ENCODE measurements at regions not wholly inside any gene's neighbourhood (a gene's known extent, or its start where the extent isn't known, plus 50 kb on each side); places are given as distances from the start of the nearest gene placed in this dataset.

- TF ChIP-seq STAT1 (IDR thresholded peaks at IDR 0.05; ENCODE audit: unreplicated experiment), result no peak
- no peak for TF ChIP-seq ETS1 (IDR thresholded peaks at IDR 0.05)
- TF ChIP-seq JUNB (IDR thresholded peaks at IDR 0.05; ENCODE audit: unreplicated experiment), result no peak
- no peak for TF ChIP-seq NANOG (IDR thresholded peaks at IDR 0.05; ENCODE audit: borderline replicate concordance)
- no peak for TF ChIP-seq EZH2phosphoT487 (IDR thresholded peaks at IDR 0.05; ENCODE audit: unreplicated experiment)
- no peak for TF ChIP-seq CTCF (conservative IDR thresholded peaks at IDR 0.05; ENCODE audit: low read depth in 2 of 2)
- no peak for TF ChIP-seq ZNF331 (CRISPR knock-in tag; IDR thresholded peaks at IDR 0.05; ENCODE audit: low read depth)
Measured at GRCh38 chr2:225735844-225736243, 336.3 kb downstream of the NYAP2 start (continued).

- no peak overlapping the region for H3K4me2 ChIP-seq
- H3K27ac Mint-ChIP-seq, result 0 out of 2 replicates have a peak overlapping the region, but pooled peaks have one; percentile 39
- TF ChIP-seq EZH2 (IDR thresholded peaks at IDR 0.05; ENCODE audit: low read depth, unreplicated experiment) (no peak), ZNF331 (CRISPR knock-in tag; IDR thresholded peaks at IDR 0.05; ENCODE audit: low read depth) (no peak), CREB1 (CRISPR knock-in tag; IDR thresholded peaks at IDR 0.05; ENCODE audit: low read depth) (no peak), JUNB (IDR thresholded peaks at IDR 0.05; ENCODE audit: unreplicated experiment) (no peak), CTCF (conservative IDR thresholded peaks at IDR 0.05; ENCODE audit: low read depth in 2 of 2) (no peak), EZH2phosphoT487 (IDR thresholded peaks at IDR 0.05; ENCODE audit: unreplicated experiment) (no peak), REST (IDR thresholded peaks at IDR 0.05; ENCODE audit: unreplicated experiment) (no peak), POLR2AphosphoS5 (IDR thresholded peaks at IDR 0.05; ENCODE audit: low read depth) (no peak), ZNF114 (CRISPR knock-in tag; IDR thresholded peaks at IDR 0.05) (no peak), STAT1 (IDR thresholded peaks at IDR 0.05; ENCODE audit: unreplicated experiment) (no peak), NANOG (IDR thresholded peaks at IDR 0.05; ENCODE audit: borderline replicate concordance) (no peak)
- no peaks in the 10 kb centered on the region for H3F3A ChIP-seq (replicated peaks; ENCODE audit: low read depth)
- no peaks in the 10 kb centered on the region for H3K27me3 Mint-ChIP-seq (ENCODE audit: insufficient read depth, low read depth, poor library complexity)
- H3K4me1 Mint-ChIP-seq, result no peaks in the 10 kb centered on the region
- H3K4me3 ChIP-seq, result no peak overlapping the region
- H3K27ac ChIP-seq (ENCODE audit: low read depth), result no peak overlapping the region
- H4K20me1 ChIP-seq (replicated peaks; ENCODE audit: insufficient read depth), result no peaks in the 10 kb centered on the region
- no peaks in the 10 kb centered on the region for H3K9me3 Mint-ChIP-seq
- H3K27me3 ChIP-seq (ENCODE audit: insufficient read depth), result no peaks in the 10 kb centered on the region
- H3K36me3 Mint-ChIP-seq (ENCODE audit: low read depth), result no peaks in the 10 kb centered on the region
- H3K4me3 Mint-ChIP-seq, result no peak overlapping the region
- no peaks in the 10 kb centered on the region for H3K79me2 ChIP-seq (replicated peaks; ENCODE audit: insufficient read depth)
- no peaks in the 10 kb centered on the region for H3K36me3 ChIP-seq (ENCODE audit: insufficient read depth)
- H2AFZ ChIP-seq, result no peak overlapping the region; the same call in 1 of the 2 replicates
- ATAC-seq (no peak), DNase-seq (ENCODE audit: low spot score) (no peak)
- H3K9me2 ChIP-seq (ENCODE audit: insufficient read depth), result no peaks in the 10 kb centered on the region
- no peaks in the 10 kb centered on the region for H3K4me1 ChIP-seq (ENCODE audit: insufficient read depth)
Measured at GRCh38 chr2:225725726-225726125, 326.2 kb downstream of the NYAP2 start.
